Activated naive CD8-positive, alpha-beta T cell treated with anti-CD3 and anti-CD28 coated beads, Interleukin-2, amount 50 U/mL, for 16 hours (primary cell): ENCODE measurements at regions not wholly inside any gene's neighbourhood (a gene's known extent, or its start where the extent isn't known, plus 50 kb on each side); places are given as distances from the start of the nearest gene placed in this dataset.

Source experiments
- DNase-seq: peaks from one replicate; pipeline ENCODE4 v3.0.0-alpha.2; 2020; ENCODE audit warnings: low read depth, low spot score

GRCh38 chr2:129775952-129776653, 203.4 kb upstream of the RAB6C start:
- DNase-seq = no peak

DNA sequence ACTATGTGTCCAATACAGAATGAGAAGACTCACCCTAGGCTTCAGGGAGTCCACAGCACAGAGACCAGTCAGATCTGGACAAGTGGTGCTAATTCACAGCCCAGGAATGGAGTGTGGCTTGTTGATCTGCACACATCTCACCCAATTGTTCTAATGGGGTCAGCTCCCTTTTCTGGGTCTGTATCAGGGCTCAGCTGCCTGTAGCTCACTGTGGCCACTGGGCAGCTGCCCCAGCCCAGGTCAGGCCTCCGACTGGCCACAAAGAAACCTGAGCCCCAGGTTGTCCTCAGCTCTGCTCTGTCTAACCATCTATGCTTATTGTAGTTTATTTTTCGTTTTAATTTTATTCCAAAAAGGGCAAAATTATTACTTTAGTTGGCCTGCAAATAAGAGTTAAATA, 202.3 kb upstream of the RAB6C start:
- no peak for DNase-seq

DNA sequence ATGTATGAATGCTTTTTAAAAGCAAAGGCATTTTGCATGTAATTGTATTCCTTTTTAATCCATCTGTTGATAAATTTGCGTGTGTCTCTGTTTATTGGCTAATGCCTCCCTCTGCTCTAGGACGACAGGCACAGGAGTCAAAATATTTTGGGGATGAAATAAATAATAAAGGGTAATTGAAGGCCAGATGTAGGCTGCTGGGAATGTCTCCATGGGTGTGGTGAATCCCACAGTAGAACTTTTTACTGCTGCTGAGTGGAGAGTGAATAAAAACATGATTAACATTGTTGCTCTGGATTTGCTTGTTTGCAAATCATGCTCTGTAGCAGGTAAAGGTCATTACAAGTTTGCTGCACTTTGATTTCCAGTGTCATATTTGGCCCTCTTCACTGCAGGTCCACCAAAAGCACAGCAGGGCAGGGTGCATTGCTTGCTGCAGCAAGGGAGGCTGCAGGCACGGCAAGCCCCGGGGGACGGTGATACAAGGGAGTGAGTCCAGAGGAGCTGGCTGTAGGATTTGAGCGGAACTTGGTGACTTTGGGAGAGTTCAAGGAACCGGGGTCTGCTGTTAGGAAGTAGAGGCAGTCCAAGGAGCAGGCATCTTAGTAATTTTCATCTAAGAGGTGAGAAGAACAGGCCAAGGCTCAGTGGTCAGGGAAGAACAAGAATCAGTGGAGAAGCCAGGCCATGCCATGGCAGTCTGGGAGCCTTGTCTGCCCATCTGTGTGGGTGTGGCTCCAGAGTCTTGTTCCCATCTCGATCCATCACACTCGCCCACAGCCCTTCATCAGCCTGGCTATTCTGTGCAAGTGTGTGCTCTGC, 201.5 kb upstream of the RAB6C start:
- DNase-seq = no peak

DNA sequence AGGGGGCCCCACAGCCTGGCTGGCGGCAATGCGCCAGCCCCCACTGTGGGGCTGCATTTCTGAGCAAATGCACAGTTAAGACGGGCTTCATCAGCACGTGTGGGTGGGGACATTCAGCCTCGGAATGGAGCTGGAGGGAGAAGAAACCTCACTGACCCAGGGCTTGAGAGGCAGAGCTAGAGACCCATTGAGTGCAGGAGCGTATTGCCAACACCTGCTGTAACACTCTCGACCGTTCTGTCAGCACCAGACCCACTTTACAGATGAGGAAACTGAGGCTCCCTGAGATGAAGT, 200.9 kb upstream of the RAB6C start:
- no peak for DNase-seq

GRCh38 chr2:129779783-129780182, 199.7 kb upstream of the RAB6C start:
- no peak for DNase-seq

DNA sequence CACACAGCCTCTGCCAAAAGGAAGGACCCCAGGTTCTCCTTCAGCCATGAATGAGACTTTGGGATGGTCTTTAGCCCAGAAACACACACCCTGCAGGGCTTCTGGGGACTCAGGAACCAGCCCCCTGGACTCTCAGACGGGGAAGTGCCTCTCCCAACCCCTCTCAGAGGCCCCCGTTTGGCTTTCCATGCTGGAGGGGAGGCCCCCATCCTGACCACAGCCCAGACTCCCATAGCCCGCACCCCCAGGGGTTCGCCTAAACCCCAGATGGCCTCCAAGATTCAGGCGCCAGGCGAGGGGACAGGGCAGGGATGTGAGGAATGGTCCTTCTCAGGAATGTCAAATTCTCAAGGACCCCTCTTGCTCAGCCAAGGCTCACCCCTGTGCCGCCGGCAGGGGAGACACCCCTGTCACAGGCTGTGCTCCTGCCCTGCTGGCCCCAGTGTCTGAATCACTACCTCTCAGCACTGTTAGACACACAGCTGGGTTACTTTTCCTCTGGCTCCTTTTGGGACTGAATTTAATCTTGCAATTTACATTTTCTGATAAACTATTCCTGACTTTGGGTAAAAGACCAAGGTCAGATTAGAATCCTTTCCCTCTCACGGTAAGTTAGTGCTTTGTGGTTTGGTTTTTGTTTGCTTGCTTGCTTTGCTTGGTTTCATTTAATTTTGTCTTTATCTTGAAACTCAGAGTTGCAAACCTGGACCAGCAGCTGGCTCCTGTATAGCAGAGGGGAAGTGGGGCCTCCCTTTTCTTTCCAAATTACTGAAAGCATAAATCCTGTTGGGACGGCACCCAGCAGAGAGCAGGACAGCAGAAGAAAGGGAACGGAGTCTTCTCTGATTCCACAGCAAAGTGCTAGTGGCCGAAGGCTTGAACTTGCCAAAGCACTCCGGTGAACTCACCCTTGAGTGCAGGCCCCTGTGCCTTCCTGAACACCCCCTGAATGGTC, 198.9 kb upstream of the RAB6C start:
- no peak for DNase-seq

DNA sequence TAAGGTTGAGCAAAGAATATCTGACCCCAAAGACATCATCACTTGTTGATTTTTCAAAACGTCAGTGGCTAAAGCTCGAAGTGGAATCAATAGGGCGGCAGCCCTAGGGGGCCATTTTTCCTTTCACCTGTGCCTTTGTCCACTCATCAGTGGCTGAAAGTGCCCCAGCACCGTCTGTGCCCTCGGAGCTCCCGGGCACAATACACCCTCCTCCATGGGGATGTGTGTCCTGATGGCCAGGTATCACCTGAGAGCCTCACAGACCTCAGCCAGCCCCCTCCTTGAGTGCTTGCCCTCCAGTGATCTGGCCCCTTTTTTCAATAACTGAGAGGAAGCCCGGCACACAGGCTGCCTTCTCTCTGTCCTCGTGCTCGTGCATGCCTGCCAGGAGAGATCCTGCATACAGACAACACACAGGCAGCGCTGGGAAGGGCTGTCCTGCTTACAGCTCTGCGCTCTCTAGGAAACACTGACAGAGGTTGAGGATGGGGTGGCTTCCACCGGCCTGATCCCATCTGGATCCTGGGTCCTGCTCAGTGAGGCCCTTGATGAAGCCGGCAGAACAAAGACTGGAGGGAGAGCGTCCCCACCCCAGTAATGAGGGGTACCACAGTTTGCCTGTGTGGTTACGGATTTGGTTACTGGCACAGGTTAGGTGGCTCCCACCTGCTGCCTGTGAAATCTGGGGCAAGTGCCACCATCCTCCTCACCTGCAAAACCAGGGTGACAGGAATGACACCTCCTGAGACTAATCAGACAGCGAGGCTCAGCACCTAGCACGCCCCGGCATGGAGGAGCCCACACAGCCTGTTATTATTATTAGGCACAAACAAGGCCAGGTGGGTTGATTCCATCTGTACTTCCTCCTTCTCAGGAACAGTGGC, 197.5 kb upstream of the RAB6C start:
- no peak for DNase-seq

DNA sequence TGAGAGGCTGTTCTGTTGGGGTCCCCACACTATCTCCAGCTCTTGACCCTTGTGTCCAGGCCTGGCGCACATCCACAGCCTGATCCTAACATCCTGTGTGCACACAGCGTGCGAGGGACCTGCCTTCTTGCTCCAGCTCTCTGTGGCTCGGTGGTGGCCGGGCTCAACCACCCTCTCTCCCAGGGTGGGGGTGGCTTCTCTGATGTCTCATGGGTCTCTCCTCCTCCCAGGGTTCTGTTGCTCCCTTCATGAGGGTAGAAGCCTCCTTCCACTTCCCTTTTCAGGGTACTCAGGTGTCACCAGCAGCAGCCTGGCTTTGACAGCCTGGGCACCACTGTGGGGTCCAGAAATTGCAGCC, 196.9 kb upstream of the RAB6C start:
- no peak for DNase-seq

GRCh38 chr2:129784486-129784885, 195.0 kb upstream of the RAB6C start:
- DNase-seq = no peak

- no peak for DNase-seq
These were observed 187.8 kb upstream of the RAB6C start for GRCh38 chr2:129791712-129792111.

- no peak for DNase-seq
These were observed 186.0 kb upstream of the RAB6C start for GRCh38 chr2:129793431-129793902.

DNA sequence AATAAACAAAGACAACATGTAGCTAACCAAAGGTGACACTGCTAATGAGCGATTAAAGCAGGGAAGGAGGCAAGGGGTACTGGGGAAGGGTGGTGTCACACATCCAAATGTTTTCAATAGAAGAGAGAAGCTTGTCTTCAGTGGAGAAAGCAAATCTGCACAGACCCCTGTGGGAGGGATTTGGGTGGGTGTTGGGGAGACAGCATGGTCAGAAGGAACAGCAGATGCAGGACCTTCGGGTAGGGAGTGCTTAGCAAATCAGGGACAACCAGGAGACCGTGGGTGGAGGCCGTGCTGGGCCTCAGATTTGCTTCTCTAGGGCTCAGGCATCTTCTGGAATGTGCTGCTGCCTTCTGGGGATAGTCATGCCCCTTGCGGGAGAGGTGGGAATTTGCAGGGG, 185.3 kb upstream of the RAB6C start:
- DNase-seq = no peak

DNA sequence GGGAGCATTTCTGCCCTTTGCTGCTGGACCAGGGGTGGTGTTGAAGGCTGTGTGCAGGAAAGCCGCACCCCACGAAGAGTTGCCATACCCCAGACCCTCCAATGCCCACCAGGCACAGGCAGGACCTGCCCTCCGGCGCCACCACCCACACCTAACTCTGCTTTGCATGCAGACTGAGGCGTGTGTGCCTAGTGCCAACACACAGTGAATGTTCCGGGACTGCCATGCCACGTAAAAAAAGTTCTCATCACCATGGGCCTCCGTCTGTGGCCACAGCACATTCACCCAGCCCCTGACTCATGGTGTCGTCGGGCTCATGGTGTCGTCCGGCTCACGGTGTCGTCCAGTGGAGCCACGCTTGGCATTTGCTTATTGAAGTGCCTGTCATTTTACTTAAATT, 184.9 kb upstream of the RAB6C start:
- no peak for DNase-seq

DNA sequence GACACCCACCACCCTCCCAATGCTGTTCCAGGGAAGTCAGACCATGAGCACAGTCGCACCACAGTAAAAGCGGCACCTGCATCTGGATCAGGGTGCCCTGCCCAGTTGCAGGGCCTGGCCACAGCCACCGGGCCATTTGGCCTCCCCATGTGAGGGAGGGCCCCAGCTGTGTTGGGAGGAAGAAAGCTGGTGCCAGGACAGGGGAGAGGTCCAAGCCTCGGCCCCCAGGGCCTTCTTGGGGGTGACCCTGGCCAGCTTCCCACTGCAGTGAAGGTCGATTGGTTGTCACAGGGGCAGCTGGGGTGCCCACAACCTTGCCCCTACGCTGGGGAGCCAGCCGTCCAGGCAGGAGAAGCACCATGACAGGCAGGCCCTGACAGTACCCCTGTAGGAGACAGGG, 183.2 kb upstream of the RAB6C start:
- DNase-seq = no peak

DNA sequence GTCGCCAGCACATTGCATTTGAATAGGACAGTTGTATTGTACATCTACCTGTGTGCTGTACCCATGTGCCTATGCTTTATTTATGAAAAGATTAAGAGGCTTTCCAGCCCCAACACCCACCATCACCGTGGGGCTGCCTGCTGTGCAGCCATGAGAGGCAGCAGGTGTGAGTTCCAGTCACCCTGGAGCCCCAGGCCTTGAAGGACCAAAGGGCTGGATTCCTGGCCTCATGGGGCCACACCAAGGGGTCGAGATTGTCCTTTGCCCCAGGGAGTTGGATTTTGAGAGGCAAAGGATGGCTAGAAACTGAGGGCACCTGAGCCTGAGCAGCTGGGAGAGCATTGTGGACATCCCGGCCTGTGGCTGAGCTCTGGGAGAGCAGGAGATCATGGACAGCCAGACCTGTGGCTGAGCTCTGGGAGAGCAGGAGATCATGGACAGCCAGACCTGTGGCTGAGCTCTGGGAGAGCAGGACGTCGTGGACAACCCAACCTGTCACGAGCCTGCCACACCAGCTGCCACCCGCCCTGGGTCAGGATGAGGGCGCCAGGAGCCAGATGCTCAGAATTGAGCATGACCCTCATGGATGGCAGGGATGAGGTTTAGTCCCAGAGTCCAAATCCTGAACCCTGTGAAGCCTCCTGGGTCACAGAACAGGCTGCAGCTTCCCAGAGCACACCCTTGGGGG, 182.5 kb upstream of the RAB6C start:
- no peak for DNase-seq

- no peak for DNase-seq
These were observed 181.8 kb upstream of the RAB6C start for GRCh38 chr2:129797489-129798300.

DNA sequence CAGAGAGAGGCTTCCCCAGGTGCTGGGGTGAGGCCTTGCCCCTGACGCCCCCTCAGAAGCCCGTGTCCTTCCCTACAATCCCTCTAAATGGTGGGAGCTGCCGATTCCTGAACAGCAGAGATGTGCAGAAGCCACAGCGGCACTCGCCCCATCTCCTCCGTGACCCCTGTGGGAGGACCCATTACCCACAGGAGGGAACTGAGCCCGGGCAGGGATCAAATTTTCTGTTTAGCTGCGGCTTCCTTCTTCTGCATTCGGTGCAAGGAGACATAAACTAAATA, 181.2 kb upstream of the RAB6C start:
- DNase-seq = no peak

DNA sequence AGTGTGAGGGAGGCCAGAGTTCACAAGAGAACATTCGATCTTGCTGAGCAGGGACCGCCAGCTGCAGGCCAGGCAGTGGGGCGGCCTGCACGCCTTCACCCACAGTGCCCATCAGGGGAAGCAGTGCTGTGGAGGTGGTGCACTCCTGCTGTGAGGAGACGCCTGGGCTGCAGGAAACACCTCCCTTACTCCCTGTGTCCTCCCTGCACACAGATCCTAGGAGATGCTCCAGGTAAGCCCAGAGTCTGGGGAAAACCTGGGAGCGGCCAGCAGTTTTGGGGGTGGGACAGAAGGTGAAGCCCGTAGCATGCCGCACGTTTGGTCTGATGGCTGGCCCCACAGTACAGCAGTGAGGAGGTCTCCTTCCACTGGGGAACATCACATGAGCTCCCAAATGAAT, 180.8 kb upstream of the RAB6C start:
- no peak for DNase-seq

DNA sequence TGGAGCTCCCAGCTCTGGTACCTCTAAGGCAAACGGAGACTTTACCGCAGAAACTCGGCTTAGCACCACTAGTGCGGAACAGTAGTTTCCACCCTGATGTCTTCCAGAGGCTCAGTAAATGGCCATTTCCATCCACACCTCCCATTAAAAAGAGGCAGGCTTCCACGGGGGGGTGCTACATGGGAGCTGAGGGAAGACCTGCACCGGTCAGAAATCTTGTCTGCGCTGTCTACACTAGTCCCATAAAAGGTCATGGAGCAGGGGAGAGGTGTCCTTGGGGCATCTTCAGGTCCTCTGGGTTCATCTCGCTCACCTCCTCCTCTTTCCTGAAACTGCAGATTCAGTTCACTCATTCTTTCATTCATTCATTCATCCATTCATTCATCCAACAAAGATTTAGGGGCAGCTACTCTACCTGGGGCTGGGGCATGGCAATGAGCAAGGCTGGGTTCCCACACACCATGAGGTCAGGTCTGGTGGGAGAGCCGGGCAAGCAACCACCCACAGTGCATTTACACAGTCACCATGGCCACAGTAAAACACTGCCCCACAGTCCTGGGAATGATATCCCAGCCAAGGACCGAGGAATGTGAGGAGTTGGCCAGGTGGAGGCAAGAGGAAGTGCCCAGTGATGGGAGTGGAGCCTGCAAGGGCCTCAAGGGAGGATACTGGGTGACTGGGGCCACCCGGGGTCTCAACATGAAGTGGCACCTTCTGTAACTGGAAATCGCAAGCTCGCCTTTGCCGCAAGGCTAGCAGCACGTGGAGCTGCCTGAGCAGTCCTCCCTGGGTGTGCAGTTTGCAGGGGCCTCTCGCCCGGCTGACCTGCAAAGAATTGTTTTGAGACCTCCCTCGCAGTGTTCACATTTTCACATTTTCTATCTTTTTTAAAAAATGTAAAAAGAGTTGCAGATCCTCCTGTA, 180.2 kb upstream of the RAB6C start:
- DNase-seq = no peak
